Smooth muscle cell (in vitro differentiated cells): ENCODE measurements at regions not wholly inside any gene's neighbourhood (a gene's known extent, or its start where the extent isn't known, plus 50 kb on each side); places are given as distances from the start of the nearest gene placed in this dataset.

Experiments
- DNase-seq: peaks from one replicate; lab custom pipeline; 2025; ENCODE audit not compliant: unreplicated experiment; lab: John Stamatoyannopoulos, UW
- H2AFZ ChIP-seq: fragments of 200-600 bp; sonication (generic); 2 replicates; pipeline ENCODE4 v1.6.0; 2016; ENCODE audit warnings: antibody characterized with exemption, low read depth, mild to moderate bottlenecking
- H3F3A ChIP-seq: fragments of 200-600 bp; sonication (generic); 2 replicates; pipeline ENCODE4 v1.6.0; 2017; ENCODE audit warnings: antibody characterized with exemption, low read depth
- H3K27ac ChIP-seq: fragments of 200-600 bp; sonication (generic); 2 replicates; pipeline ENCODE4 v1.5.1; 2016; ENCODE audit warnings: low read depth, mild to moderate bottlenecking
- H3K27me3 ChIP-seq: fragments of 200-600 bp; sonication (generic); 2 replicates; pipeline ENCODE4 v1.6.1; 2016; ENCODE audit warnings: low read depth, mild to moderate bottlenecking
- H3K36me3 ChIP-seq: fragments of 200-600 bp; sonication (generic); 2 replicates; pipeline ENCODE4 v1.5.1; 2016; ENCODE audit warnings: low read depth
- H3K4me1 ChIP-seq: fragments of 200-600 bp; sonication (generic); 2 replicates; pipeline ENCODE4 v1.5.1; 2016; ENCODE audit warnings: low read depth
- H3K4me2 ChIP-seq: fragments of 200-600 bp; sonication (generic); 2 replicates; pipeline ENCODE4 v1.6.0; 2016; ENCODE audit warnings: mild to moderate bottlenecking
- H3K4me3 ChIP-seq: fragments of 200-600 bp; sonication (generic); 2 replicates; pipeline ENCODE4 v1.5.1; 2016; ENCODE audit warnings: mild to moderate bottlenecking
- H3K79me2 ChIP-seq: fragments of 200-600 bp; sonication (generic); 2 replicates; pipeline ENCODE4 v1.6.0; 2016; ENCODE audit warnings: low read depth, mild to moderate bottlenecking
- H3K9ac ChIP-seq: fragments of 200-600 bp; sonication (generic); 2 replicates; pipeline ENCODE4 v1.6.0; 2016; ENCODE audit warnings: low read depth
- H3K9me3 ChIP-seq: fragments of 200-600 bp; sonication (generic); replicated peaks from 2 replicates; pipeline ENCODE4 v1.5.1; 2016; ENCODE audit warnings: low read depth
- H4K20me1 ChIP-seq: fragments of 200-600 bp; sonication (generic); 2 replicates; pipeline ENCODE4 v1.6.0; 2016; ENCODE audit warnings: low read depth
- CTCF ChIP-seq: fragments of 200-600 bp; sonication (generic); IDR thresholded peaks from 2 replicates; pipeline ENCODE4 v1.5.1; 2017; ENCODE audit warnings: borderline replicate concordance, mild to moderate bottlenecking, antibody characterized with exemption; ENCODE audit not compliant: insufficient read depth, poor library complexity, severe bottlenecking
- WGBS: methylation state at CpG from one replicate; pipeline ENCODE4 v1.1.7; 2016; ENCODE audit warnings: low lambda C conversion rate; 5-methylcytosine and 5-hydroxymethylcytosine counted together

- H3K4me1 ChIP-seq, result peaks cover 5% of the 10 kb centered on the region
- no peaks in the 10 kb centered on the region for H3K27me3 ChIP-seq
- 93% methylated on average over 8 of the region's 8 CpGs for WGBS
- no peaks in the 10 kb centered on the region for H3F3A ChIP-seq
- H3K9me3 ChIP-seq, result no peaks in the 10 kb centered on the region
- H3K4me2 ChIP-seq, result no peak overlapping the region
- H3K9ac ChIP-seq, result no peak overlapping the region
- H2AFZ ChIP-seq, result no peak overlapping the region
- no peak overlapping the region for H3K27ac ChIP-seq
- no peak overlapping the region for H3K4me3 ChIP-seq
- no peaks in the 10 kb centered on the region for H3K79me2 ChIP-seq
- no peak for DNase-seq
- no peak for TF ChIP-seq CTCF
- no peaks in the 10 kb centered on the region for H3K36me3 ChIP-seq
- H4K20me1 ChIP-seq, result no peaks in the 10 kb centered on the region
These were observed 203.7 kb upstream of the FOXQ1 start for GRCh38 chr6:1108198-1108597.

- H2AFZ ChIP-seq, result no peak overlapping the region
- no peaks in the 10 kb centered on the region for H3K9me3 ChIP-seq
- H3K4me2 ChIP-seq, result no peak overlapping the region
- H3F3A ChIP-seq, result no peaks in the 10 kb centered on the region
- H3K36me3 ChIP-seq, result no peaks in the 10 kb centered on the region
- peaks cover 5% of the 10 kb centered on the region for H3K4me1 ChIP-seq
- no peak overlapping the region for H3K4me3 ChIP-seq
- H3K9ac ChIP-seq, result no peak overlapping the region
- TF ChIP-seq CTCF, result no peak
- no peak for DNase-seq
- no peaks in the 10 kb centered on the region for H3K79me2 ChIP-seq
- 95% methylated on average over 4 of the region's 4 CpGs for WGBS
- no peak overlapping the region for H3K27ac ChIP-seq
- H4K20me1 ChIP-seq, result no peaks in the 10 kb centered on the region
- H3K27me3 ChIP-seq, result no peaks in the 10 kb centered on the region
These were observed 204.3 kb upstream of the FOXQ1 start for GRCh38 chr6:1107578-1107977.

GRCh38 chr6:1105833-1106400 is 206.0 kb upstream of the FOXQ1 start:
- Histone ChIP-seq H3K4me2 (no peak overlapping the region), H3K79me2 (no peaks in the 10 kb centered on the region), H3K27ac (no peak overlapping the region)

More at GRCh38 chr6:1105833-1106400, 206.0 kb upstream of the FOXQ1 start:
- no peak overlapping the region for H3K4me3 ChIP-seq
- no peaks in the 10 kb centered on the region for H3K9me3 ChIP-seq
- DNase-seq, result no peak
- no peaks in the 10 kb centered on the region for H4K20me1 ChIP-seq
- H3F3A ChIP-seq, result no peaks in the 10 kb centered on the region
- H3K4me1 ChIP-seq, result peaks cover 5% of the 10 kb centered on the region
- TF ChIP-seq CTCF, result no peak
- H3K36me3 ChIP-seq, result no peaks in the 10 kb centered on the region
- no peaks in the 10 kb centered on the region for H3K27me3 ChIP-seq
- H2AFZ ChIP-seq, result no peak overlapping the region
- 85% methylated on average over 7 of the region's 7 CpGs for WGBS
- no peak overlapping the region for H3K9ac ChIP-seq
